ENCODE measurements at regions not wholly inside any gene's neighbourhood (a gene's known extent, or its start where the extent isn't known, plus 50 kb on each side); places are given as distances from the start of the nearest gene placed in this dataset.

DNA sequence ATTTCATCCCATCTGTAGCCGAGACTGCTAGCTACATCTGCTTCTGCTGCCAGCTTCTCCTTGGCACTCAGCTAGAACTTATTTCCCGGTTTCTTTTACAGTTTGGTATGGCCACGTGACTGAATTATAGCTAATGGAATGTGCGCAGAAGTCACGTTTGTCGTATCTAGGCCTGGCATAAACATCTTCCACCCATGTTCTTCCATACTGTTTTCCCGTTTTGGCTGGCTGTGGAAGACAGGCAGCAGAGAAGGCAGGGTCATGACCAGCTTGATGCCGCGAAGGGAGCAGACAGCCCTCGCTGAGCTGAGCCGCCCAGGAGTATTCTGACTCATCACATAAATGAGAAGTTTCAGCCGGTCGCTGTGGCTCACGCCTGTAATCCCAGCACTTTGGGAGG is 186.7 kb downstream of the RFC3 start:
- Histone ChIP-seq H4K91ac (ENCODE audit: insufficient read length, low read depth, low read length) (no peak overlapping the region), H2BK12ac (ENCODE audit: insufficient read length, low read depth, low read length) (no peak overlapping the region), H3K4me2 (ENCODE audit: insufficient read depth, insufficient read length, low read length) (no peak overlapping the region), H2BK120ac (ENCODE audit: low read depth, low read length, poor library complexity, severe bottlenecking) (no peak overlapping the region), H3K9me3 (ENCODE audit: control insufficient read depth, low read depth, low read length) (no peaks in the 10 kb centered on the region), H4K5ac (ENCODE audit: insufficient read length, low read depth, low read length) (no peak overlapping the region), H3K23ac (ENCODE audit: insufficient read length, low read depth, low read length) (no peak overlapping the region), H3K14ac (ENCODE audit: insufficient read depth, low read length) (no peak overlapping the region), H3T11ph (ENCODE audit: low read length) (no peak overlapping the region), H2BK20ac (ENCODE audit: low read depth, low read length, poor library complexity, severe bottlenecking) (no peak overlapping the region), H2AK5ac (ENCODE audit: insufficient read length, low read length) (no peak overlapping the region), H4K8ac (replicated peaks; ENCODE audit: insufficient read length, low read depth, low read length) (no peak overlapping the region), H2BK5ac (ENCODE audit: insufficient read length, low read length) (no peak overlapping the region), H3K9ac (ENCODE audit: extremely low read depth, insufficient read length, low read length) (no peak overlapping the region), H3K18ac (ENCODE audit: insufficient read length, low read depth, low read length) (no peak overlapping the region), H3K79me2 (ENCODE audit: insufficient read depth, low read length) (no peaks in the 10 kb centered on the region), H2BK15ac (ENCODE audit: low read depth, low read length) (no peak overlapping the region), H3K56ac (ENCODE audit: insufficient read length, low read depth, low read length) (no peak overlapping the region), H3K23me2 (ENCODE audit: insufficient read length, low read depth, low read length, poor library complexity, severe bottlenecking) (no peaks in the 10 kb centered on the region), H3K27ac (ENCODE audit: insufficient read length, low read depth, low read length) (no peak overlapping the region), H4K20me1 (ENCODE audit: control insufficient read depth, insufficient read depth, insufficient read length) (no peaks in the 10 kb centered on the region), H2AFZ (ENCODE audit: low read length) (no peak overlapping the region), H3K27me3 (ENCODE audit: insufficient read depth, low read length) (no peaks in the 10 kb centered on the region), H3K79me1 (ENCODE audit: insufficient read depth, low read depth, low read length, poor library complexity, severe bottlenecking) (no peaks in the 10 kb centered on the region), H3K4ac (ENCODE audit: low read depth, low read length) (no peak overlapping the region), H3K4me1 (ENCODE audit: insufficient read depth, low read length) (no peaks in the 10 kb centered on the region)
- TF ChIP-seq CTCF (conservative IDR thresholded peaks at IDR 0.05), result no peak
- Mint-ChIP-seq H3K9me3 (no peaks in the 10 kb centered on the region), H3K4me1 (peaks cover 5 to 6% of the 10 kb centered on the region in 2 experiments), H3K27me3 (ENCODE audit: low read depth) (no peaks in the 10 kb centered on the region), H3K27ac (no peak overlapping the region), H3K36me3 (ENCODE audit: insufficient read depth in 1 of 3, low read depth in 3 of 3) (no peaks in the 10 kb centered on the region), H3K4me3 (no peak overlapping the region)
- no peak for DNase-seq
- no CpG with 5 or more reads among the region's 14 CpGs for WGBS (ENCODE audit: extremely low coverage, insufficient read length, low lambda C conversion rate)

Data from H9 (cell line).